HG02623 (cell line): ENCODE measurements at regions not wholly inside any gene's neighbourhood (a gene's known extent, or its start where the extent isn't known, plus 50 kb on each side); places are given as distances from the start of the nearest gene placed in this dataset.
"Not testable (repeated sequence)": the region's sequence is repeated elsewhere in the genome, so short reads cannot be mapped to it uniquely, and the experiment has no call there.

Source experiments
- ATAC-seq: cut with Tn5 transposase; IDR thresholded peaks from one replicate; pipeline ENCODE4 v1.9.1; 2021; ENCODE audit warnings: moderate library complexity; ENCODE audit not compliant: unreplicated experiment

DNA sequence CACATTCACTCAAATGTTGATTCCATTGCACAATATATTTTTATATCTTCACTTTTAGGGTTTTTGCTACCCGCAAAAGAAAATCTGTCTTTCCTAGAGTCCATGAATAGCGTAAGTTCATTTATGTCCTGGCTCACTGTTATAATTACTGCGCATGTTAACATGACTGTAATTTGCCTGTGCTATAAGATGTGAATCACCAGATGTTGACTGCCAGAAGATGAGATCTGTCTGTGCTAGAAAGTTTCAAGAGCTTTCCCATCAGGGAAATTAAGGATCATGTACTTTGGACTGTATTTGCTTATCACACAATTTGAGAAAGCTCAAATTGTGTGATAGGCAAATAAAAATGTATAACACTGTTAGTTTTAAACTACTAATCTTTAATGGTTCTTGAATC, 322.5 kb downstream of the CHL1 start:
- ATAC-seq = no peak

DNA sequence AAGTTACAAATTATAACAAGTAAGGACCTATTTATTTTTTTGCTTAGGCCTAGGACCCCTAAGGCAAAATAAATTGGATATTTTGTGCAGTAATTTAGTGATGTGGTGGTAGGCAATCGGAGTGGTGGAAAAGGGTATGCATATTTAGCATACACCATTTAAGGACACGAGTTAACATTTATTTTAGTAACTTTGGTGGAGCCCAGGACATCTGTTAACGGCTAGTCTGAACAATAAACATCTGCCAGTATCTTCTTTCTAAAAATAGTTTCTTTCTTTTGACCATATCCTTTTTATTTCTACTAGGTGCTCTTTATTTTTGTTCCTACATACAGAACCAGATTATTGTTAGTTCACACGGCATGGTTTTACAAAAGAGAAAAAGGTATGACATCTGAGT, 326.3 kb downstream of the CHL1 start:
- no peak for ATAC-seq

GRCh38 chr3:525415-525814, 328.9 kb downstream of the CHL1 start:
- ATAC-seq = no peak

DNA sequence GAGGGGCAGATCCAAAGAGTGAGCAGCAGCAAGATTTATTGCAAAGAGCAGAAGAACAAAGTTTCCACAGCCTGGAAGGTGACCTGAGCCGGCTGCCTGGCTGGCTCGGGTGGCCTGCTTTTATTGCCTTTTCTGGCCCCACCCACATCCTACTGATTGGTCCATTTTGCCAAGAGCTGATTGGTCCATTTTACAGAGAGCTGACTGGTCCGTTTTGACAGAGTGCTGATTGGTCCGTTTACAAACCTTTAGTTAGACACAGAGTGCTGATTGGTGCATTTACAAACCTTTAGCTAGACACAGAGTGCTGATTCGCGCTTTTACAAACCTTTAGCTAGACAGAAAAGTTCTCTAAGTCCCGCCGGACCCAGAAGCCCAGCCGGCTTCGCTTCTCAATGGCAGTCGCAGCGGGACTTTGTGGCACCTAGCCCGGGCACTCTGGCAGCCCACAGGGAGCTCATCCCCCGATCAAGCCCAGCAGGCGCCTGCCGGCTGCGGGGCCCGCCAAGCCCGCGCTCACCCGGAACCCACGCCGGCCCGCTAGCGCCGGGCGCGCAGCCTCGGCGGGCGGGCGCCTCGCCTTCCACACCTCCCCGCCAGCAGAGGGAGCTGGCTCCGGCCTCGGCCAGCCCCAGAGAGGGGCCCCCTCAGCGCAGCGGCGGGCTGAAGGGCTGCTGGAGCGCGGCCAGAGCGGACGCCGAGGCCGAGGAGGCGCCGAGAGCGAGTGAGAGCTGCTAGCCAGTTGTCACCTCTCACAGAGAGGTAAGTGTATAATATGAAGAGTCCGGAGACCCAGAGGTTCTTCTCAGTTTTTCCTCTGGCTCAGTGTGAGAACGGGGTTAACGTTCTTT, 339.2 kb downstream of the CHL1 start:
- ATAC-seq = no peak

GRCh38 chr3:536417-536813, 339.9 kb downstream of the CHL1 start:
- ATAC-seq = no peak

DNA sequence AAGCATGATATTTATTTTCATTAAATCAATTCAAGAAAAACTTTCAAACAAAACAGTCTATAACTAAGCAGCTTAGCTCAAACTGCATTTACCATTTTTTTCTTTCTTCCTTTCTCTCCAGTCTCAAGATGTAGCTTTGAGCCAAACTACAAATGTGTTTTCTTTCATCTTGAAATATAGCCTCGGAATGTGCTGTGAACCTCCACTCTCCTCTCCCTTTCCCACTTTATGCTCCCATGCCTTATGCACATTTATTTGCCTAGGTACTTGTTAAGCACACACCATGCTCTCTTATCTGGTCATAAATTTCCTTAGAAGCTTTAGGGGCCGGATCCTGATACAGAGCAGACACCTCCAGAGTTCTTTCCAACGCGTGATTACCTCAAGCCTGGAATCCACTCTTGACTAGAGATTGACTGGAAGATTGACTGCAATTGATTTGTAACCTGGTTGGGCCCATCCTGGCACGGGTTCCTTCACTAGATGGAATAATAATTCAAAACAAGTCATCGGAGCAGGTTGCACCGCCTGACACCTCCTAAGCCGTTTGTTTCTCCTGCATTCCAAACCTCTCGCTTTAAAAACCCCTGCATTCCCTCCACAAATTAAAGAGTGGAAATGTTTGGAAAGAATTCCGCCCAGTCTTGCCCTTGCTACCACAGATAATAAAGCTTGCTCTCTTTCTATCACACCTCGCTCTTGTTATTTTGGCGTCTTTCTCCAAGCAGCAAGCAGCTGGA, 344.7 kb downstream of the CHL1 start:
- ATAC-seq = no peak

DNA sequence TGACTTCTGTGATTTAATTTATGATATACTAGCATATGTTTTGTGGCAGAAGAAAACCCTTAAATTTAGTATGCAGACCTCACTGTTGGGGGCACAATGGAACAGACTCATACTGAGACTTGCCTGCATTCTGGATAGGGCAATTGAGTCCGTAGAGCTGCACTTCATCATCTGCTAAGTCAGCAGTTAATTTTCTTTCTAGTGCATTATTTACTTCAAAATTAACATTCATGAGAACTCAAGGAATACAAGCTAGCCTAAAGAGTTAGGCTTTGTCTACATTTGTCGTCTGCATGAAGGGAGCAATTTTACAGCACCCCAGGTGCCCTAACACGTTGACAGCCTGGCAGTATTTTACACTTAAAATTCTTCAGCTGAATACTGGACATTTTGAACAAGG, 345.5 kb downstream of the CHL1 start:
- ATAC-seq = no peak

GRCh38 chr3:549636-550035, 353.1 kb downstream of the CHL1 start:
- ATAC-seq = no peak

DNA sequence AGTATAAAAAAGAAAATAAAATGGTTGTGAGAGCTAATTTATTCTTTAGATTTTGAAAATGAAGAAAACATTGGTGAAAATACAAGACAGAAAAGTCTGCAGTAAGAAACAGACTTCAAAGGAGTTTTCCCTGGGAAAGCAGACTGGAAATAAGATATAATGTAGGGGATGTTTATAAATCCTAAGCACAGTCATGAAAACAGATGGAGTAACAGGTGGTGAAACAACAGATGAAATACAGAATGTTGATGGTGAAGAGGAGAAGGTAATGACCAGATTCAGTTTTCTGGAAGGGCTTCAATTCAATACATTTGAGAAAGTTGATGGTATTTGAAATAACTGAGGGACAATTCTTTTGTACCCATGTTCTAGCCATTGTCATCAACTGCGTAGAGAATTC, 353.9 kb downstream of the CHL1 start:
- no peak for ATAC-seq

DNA sequence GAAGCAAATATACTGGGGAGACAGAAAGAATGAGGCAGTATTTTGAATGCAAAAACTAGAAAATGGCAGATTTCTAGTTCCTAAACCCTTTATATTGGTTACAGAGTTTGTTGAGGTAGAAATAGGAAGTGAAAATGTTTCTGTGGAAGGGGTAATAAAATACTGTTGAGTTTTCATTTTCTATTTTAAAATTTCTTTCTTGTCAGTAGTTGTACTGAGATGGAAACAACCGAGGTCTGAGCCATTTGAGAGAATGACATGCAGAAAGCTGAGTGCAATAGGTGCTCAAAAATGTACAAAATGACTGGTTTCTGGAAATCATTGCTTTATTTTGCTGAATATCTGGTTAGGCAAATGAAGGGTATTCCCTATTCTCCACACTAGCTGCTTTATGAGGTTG, 361.4 kb downstream of the CHL1 start:
- ATAC-seq = peak; percentile 97

- no peak for ATAC-seq
These were observed 371.1 kb downstream of the CHL1 start for GRCh38 chr3:567488-568185.

DNA sequence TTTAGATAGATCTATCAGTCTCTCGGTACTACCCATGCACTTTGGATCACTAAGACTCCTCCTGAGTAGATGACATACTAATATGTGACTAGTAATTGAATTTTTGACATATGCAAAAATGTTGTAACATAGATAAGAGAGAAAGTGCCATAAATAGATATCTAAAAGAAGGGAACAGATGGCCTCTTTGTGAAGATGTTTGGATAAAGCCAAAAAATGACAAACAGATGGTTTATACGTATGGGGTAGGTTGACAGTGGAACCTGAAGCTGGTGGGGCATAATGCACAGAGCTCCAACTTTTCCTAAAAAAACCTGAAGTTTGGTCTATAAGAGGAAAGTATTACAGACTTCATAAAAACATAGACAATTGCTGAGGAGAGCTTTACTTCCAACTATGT, 383.0 kb downstream of the CHL1 start:
- not testable (repeated sequence) for ATAC-seq

- not testable (repeated sequence) for ATAC-seq
These were observed 392.5 kb downstream of the CHL1 start for GRCh38 chr3:589066-589465.

- not testable (repeated sequence) for ATAC-seq
These were observed 400.7 kb downstream of the CHL1 start for GRCh38 chr3:597304-597703.

GRCh38 chr3:597746-598145, 401.2 kb downstream of the CHL1 start:
- ATAC-seq = not testable (repeated sequence)

DNA sequence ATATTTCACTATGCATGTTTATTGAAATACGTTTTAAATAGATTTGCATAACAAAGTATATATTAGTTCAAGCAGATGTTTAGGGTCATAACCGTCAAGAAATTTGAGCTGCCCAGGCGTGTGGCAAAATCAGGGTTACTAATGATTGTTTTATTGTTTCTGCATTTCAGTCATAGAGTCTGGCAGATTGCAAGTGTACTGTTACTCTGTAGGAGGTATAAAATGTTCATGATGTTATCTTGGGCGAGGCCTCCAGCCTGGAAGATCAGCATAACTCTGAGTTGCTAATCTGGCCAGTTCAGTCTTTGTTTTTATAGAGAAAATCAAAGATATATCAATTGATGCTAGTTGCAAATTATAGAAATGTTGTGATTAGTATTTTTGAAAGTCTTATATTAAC, 410.9 kb downstream of the CHL1 start:
- not testable (repeated sequence) for ATAC-seq

- no peak for ATAC-seq
These were observed 425.2 kb downstream of the CHL1 start for GRCh38 chr3:621714-622113.

- ATAC-seq = no peak
These were observed 425.8 kb downstream of the CHL1 start for GRCh38 chr3:622314-622713.

GRCh38 chr3:623914-624545, 427.5 kb downstream of the CHL1 start:
- ATAC-seq = no peak

- peak; percentile 71 for ATAC-seq
These were observed 436.1 kb downstream of the CHL1 start for GRCh38 chr3:632571-633170.

DNA sequence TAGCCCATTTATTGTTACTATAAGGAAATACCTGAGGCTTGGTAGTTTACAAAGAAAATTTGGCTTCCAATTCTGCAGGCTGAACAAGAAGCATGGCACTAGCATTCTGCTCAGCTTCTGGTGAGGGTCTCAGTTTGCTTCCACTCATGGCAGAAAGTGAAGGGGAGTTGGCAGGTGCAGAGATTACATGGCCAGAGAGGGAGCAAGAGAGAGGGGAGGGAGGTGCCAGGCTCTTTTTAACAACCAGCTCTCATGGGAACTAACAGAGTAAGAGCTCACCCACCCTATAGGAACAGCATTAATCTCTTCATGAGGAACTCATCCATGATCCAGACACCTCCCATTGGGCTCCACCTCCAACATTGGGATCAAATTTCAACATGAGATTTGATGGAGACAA, 437.9 kb downstream of the CHL1 start:
- no peak for ATAC-seq
